Neural progenitor cell (in vitro differentiated cells): ENCODE measurements at regions not wholly inside any gene's neighbourhood (a gene's known extent, or its start where the extent isn't known, plus 50 kb on each side); places are given as distances from the start of the nearest gene placed in this dataset.
A peak's percentile ranks its signal among the peaks of the same experiment; 100 is the strongest.

Experiments
- DNase-seq: peaks from one replicate; pipeline ENCODE4 v3.0.0-alpha.2; 2016; ENCODE audit warnings: low spot score
- H2AFZ ChIP-seq: fragments of 200-600 bp; sonication (generic); replicated peaks from 2 replicates; pipeline ENCODE4 v1.6.1; 2016; ENCODE audit warnings: antibody characterized with exemption
- H3F3A ChIP-seq: fragments of 200-600 bp; sonication (generic); 2 replicates; pipeline ENCODE4 v1.6.1; 2016; ENCODE audit warnings: antibody characterized with exemption, low read depth
- H3K27ac ChIP-seq: fragments of 200-600 bp; sonication (generic); 2 replicates; pipeline ENCODE4 v1.5.1; 2016; ENCODE audit warnings: mild to moderate bottlenecking
- H3K27me3 ChIP-seq: fragments of 200-600 bp; sonication (generic); 2 replicates; pipeline ENCODE4 v1.6.1; 2016; ENCODE audit warnings: mild to moderate bottlenecking, moderate library complexity
- H3K36me3 ChIP-seq: fragments of 200-600 bp; sonication (generic); 2 replicates; pipeline ENCODE4 v1.5.1; 2016
- H3K4me1 ChIP-seq: fragments of 200-600 bp; sonication (generic); 2 replicates; pipeline ENCODE4 v1.6.1; 2016; ENCODE audit warnings: mixed run types
- H3K4me2 ChIP-seq: fragments of 200-600 bp; sonication (generic); 2 replicates; pipeline ENCODE4 v1.6.1; 2016
- H3K4me3 ChIP-seq: fragments of 200-600 bp; sonication (generic); 2 replicates; pipeline ENCODE4 v1.5.1; 2016
- H3K79me2 ChIP-seq: fragments of 200-600 bp; sonication (generic); 2 replicates; pipeline ENCODE4 v1.6.1; 2016; ENCODE audit warnings: low read depth
- H3K9ac ChIP-seq: fragments of 200-600 bp; sonication (generic); 2 replicates; pipeline ENCODE4 v1.6.1; 2016
- H3K9me3 ChIP-seq: fragments of 200-600 bp; sonication (generic); 2 replicates; pipeline ENCODE4 v1.5.1; 2016; ENCODE audit warnings: low read depth
- H4K20me1 ChIP-seq: fragments of 200-600 bp; sonication (generic); 2 replicates; pipeline ENCODE4 v1.6.1; 2016; ENCODE audit warnings: low read depth
- H3K27ac Mint-ChIP-seq: 3 replicates; pipeline ENCODE4 v1.8.0; 2021; ENCODE audit warnings: mixed read lengths
- H3K27me3 Mint-ChIP-seq: 2 replicates; pipeline ENCODE4 v1.8.0; 2022; ENCODE audit warnings: low read depth, mild to moderate bottlenecking, inconsistent platforms, moderate library complexity, mixed read lengths; ENCODE audit not compliant: insufficient read depth
- H3K36me3 Mint-ChIP-seq: 3 replicates; pipeline ENCODE4 v1.8.0; 2021; ENCODE audit warnings: mixed read lengths
- H3K4me1 Mint-ChIP-seq: 3 replicates; pipeline ENCODE4 v1.8.0; 2021; ENCODE audit warnings: mixed read lengths
- H3K4me3 Mint-ChIP-seq: 3 replicates; pipeline ENCODE4 v1.8.0; 2021; ENCODE audit warnings: mild to moderate bottlenecking, moderate library complexity, mixed read lengths
- H3K9me3 Mint-ChIP-seq: 3 replicates; pipeline ENCODE4 v1.8.0; 2020; ENCODE audit warnings: mixed read lengths
- EZH2 ChIP-seq: fragments of 200-600 bp; sonication (generic); IDR thresholded peaks from 2 replicates; pipeline ENCODE4 v1.6.1; 2017; ENCODE audit warnings: antibody characterized with exemption, mild to moderate bottlenecking, moderate library complexity
- EZH2phosphoT487 ChIP-seq: fragments of 200-600 bp; sonication (generic); IDR thresholded peaks from 2 replicates; pipeline ENCODE4 v1.6.1; 2017; ENCODE audit warnings: antibody characterized with exemption
- TF ChIP-seq, protein P1 (sequence below): fragments of 200-600 bp; sonication (generic); IDR thresholded peaks from 2 replicates; pipeline ENCODE4 v1.5.1; 2017; ENCODE audit warnings: antibody characterized with exemption, mild to moderate bottlenecking

DNA sequence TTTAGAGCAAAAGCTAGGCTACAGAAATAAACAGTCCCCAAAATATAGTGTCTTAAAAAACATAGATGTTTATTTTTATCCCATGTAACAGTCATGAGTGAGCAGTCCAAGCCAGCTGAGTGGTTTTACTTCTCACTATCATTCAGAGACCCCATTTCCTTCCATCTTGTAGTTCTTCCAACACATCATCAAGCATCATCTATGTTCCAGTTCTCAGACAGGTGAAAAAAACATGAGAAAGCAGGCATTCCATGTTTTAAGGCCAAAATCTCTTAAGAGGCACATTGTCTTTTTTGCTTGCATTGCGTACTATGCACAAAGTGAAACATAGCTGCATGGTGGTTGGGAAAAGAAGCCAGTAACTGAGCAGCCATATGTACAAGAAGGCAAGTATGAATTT, 128.6 kb downstream of the ATOH1 start:
- no peak overlapping the region for H3K4me3 ChIP-seq
- H3K36me3 Mint-ChIP-seq, result no peaks in the 10 kb centered on the region
- no peak overlapping the region for H3K4me2 ChIP-seq

DNA sequence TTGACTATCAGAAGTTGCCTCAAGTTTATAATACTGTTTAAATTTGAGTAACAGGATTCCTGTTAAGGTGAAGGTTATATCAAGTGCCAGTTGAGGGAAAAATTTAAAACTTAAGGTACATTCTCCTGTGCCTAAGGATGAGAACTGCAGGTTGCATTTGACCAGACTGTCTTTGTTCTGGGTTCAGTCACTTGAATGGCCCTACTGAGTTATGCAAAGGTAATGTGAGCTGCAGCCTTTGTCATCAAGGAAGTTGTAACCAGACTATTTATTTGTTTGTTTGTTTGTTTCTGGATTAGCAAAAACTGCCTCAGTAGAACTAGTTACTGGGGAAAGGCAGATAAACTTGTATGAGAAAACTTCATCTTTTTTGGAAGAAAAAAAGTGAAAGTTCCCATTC, 131.9 kb downstream of the ATOH1 start:
- Mint-ChIP-seq H3K27me3 (no peaks in the 10 kb centered on the region), H3K4me3 (no peak overlapping the region), H3K36me3 (no peaks in the 10 kb centered on the region), H3K27ac (no peak overlapping the region), H3K9me3 (no peaks in the 10 kb centered on the region), H3K4me1 (no peaks in the 10 kb centered on the region)
- no peaks in the 10 kb centered on the region for H3F3A ChIP-seq
- no peak overlapping the region for H3K27ac ChIP-seq
- H4K20me1 ChIP-seq, result no peaks in the 10 kb centered on the region
- no peak overlapping the region for H3K4me3 ChIP-seq
- H2AFZ ChIP-seq, result no peak overlapping the region
- no peak overlapping the region for H3K9ac ChIP-seq
- DNase-seq, result no peak
- H3K4me1 ChIP-seq, result no peaks in the 10 kb centered on the region
- no peaks in the 10 kb centered on the region for H3K79me2 ChIP-seq
- no peaks in the 10 kb centered on the region for H3K27me3 ChIP-seq
- no peaks in the 10 kb centered on the region for H3K9me3 ChIP-seq
- TF ChIP-seq, protein P1, sequence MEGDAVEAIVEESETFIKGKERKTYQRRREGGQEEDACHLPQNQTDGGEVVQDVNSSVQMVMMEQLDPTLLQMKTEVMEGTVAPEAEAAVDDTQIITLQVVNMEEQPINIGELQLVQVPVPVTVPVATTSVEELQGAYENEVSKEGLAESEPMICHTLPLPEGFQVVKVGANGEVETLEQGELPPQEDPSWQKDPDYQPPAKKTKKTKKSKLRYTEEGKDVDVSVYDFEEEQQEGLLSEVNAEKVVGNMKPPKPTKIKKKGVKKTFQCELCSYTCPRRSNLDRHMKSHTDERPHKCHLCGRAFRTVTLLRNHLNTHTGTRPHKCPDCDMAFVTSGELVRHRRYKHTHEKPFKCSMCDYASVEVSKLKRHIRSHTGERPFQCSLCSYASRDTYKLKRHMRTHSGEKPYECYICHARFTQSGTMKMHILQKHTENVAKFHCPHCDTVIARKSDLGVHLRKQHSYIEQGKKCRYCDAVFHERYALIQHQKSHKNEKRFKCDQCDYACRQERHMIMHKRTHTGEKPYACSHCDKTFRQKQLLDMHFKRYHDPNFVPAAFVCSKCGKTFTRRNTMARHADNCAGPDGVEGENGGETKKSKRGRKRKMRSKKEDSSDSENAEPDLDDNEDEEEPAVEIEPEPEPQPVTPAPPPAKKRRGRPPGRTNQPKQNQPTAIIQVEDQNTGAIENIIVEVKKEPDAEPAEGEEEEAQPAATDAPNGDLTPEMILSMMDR, result no peak
- TF ChIP-seq EZH2phosphoT487 (no peak), EZH2 (no peak)
- no peaks in the 10 kb centered on the region for H3K36me3 ChIP-seq
- H3K4me2 ChIP-seq, result no peak overlapping the region

More for the DNA sequence above, 128.6 kb downstream of the ATOH1 start:
- Histone ChIP-seq H2AFZ (no peak overlapping the region), H4K20me1 (no peaks in the 10 kb centered on the region), H3K36me3 (no peaks in the 10 kb centered on the region), H3K27me3 (no peaks in the 10 kb centered on the region), H3K9ac (no peak overlapping the region), H3K9me3 (no peaks in the 10 kb centered on the region), H3K79me2 (no peaks in the 10 kb centered on the region), H3K4me1 (no peaks in the 10 kb centered on the region), H3K27ac (no peak overlapping the region), H3F3A (no peaks in the 10 kb centered on the region)
- Mint-ChIP-seq H3K4me3 (no peak overlapping the region), H3K4me1 (no peaks in the 10 kb centered on the region), H3K9me3 (no peaks in the 10 kb centered on the region), H3K27ac (no peak overlapping the region), H3K27me3 (no peaks in the 10 kb centered on the region)
- no peak for DNase-seq
- TF ChIP-seq EZH2phosphoT487, result no peak
- no peak for TF ChIP-seq EZH2
- TF ChIP-seq, protein P1, result no peak

DNA sequence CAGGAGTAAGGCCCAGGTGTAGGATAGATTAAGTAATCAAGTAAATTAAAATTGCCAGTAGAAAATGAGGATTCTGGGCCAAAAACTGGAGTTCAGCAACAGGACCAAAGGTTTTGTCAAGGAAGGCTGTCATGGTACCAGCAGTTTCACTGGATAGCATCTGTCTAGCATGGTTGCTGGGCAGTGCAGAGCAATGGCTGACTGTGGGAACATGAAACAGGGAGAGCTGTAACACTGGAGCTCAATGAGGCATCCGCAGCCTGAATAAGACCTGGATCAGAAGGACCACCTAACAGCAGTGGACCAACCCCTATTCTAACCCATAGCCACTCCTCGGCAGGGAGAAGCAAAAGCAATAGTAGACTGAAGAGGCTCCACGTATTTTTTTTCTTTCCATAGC, 132.4 kb downstream of the ATOH1 start:
- Histone ChIP-seq H3F3A (no peaks in the 10 kb centered on the region), H3K27ac (no peak overlapping the region), H3K4me1 (no peaks in the 10 kb centered on the region), H3K79me2 (no peaks in the 10 kb centered on the region), H3K27me3 (no peaks in the 10 kb centered on the region), H3K36me3 (no peaks in the 10 kb centered on the region), H3K4me3 (no peak overlapping the region), H4K20me1 (no peaks in the 10 kb centered on the region), H3K9me3 (no peaks in the 10 kb centered on the region), H3K4me2 (no peak overlapping the region), H2AFZ (no peak overlapping the region), H3K9ac (no peak overlapping the region)
- DNase-seq, result no peak
- Mint-ChIP-seq H3K4me1 (no peaks in the 10 kb centered on the region), H3K27me3 (no peaks in the 10 kb centered on the region), H3K9me3 (no peaks in the 10 kb centered on the region), H3K27ac (no peak overlapping the region), H3K36me3 (no peaks in the 10 kb centered on the region), H3K4me3 (no peak overlapping the region)
- TF ChIP-seq, protein P1, result no peak
- TF ChIP-seq EZH2 (no peak), EZH2phosphoT487 (no peak)

DNA sequence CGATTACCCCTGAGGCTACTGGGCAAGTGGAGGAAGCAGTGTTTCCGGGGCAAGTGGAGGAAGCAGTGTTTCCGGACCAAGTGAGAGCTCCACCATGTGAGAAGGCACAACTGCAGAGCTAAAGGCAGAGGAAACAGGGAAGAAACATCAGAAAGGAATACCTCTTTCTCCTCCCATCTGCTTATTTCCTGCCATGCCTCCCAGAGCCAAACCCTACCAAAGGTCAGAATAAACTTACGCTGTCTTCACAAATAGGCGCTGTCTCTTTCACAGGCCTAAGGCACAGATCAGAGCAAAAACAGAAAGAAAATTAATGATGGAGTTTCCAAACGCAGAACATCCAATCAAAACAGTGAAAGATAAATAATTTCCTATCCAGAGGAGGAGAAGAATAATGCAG, 153.0 kb downstream of the ATOH1 start:
- H3K27me3 ChIP-seq, result no peaks in the 10 kb centered on the region
- H3K27ac ChIP-seq, result no peak overlapping the region

More for the DNA sequence above, 153.0 kb downstream of the ATOH1 start:
- no peak overlapping the region for H3K4me2 ChIP-seq
- no peaks in the 10 kb centered on the region for H3K4me1 ChIP-seq
- no peaks in the 10 kb centered on the region for H3K36me3 ChIP-seq
- no peak overlapping the region for H3K4me3 ChIP-seq
- H3K27me3 Mint-ChIP-seq, result no peaks in the 10 kb centered on the region
- TF ChIP-seq EZH2 (no peak), EZH2phosphoT487 (no peak)
- TF ChIP-seq, protein P1, result no peak
- H3F3A ChIP-seq, result no peaks in the 10 kb centered on the region
- H3K27ac Mint-ChIP-seq, result no peak overlapping the region
- no peak overlapping the region for H3K9ac ChIP-seq
- H3K4me1 Mint-ChIP-seq, result no peaks in the 10 kb centered on the region
- H2AFZ ChIP-seq, result peak overlapping the region; percentile 9
- H3K9me3 Mint-ChIP-seq, result peaks cover 7% of the 10 kb centered on the region
- H3K36me3 Mint-ChIP-seq, result no peaks in the 10 kb centered on the region
- H4K20me1 ChIP-seq, result no peaks in the 10 kb centered on the region
- no peak overlapping the region for H3K4me3 Mint-ChIP-seq
- no peak for DNase-seq
- H3K9me3 ChIP-seq, result no peaks in the 10 kb centered on the region
- H3K79me2 ChIP-seq, result no peaks in the 10 kb centered on the region
